Upper lobe of left lung (tissue), 4 donors: ENCODE measurements at regions not wholly inside any gene's neighbourhood (a gene's known extent, or its start where the extent isn't known, plus 50 kb on each side); places are given as distances from the start of the nearest gene placed in this dataset.

Experiments
- EP300 ChIP-seq, 4 donors: sonication (generic); formaldehyde crosslinking; IDR thresholded peaks; one replicate each; pipeline ENCODE4 v1.5.1; 2017; ENCODE audit warnings: antibody characterized with exemption in 4 of 4, control low read depth in 2 of 4
- POLR2A ChIP-seq, 4 donors: fragments of 450-650 bp; IDR thresholded peaks; one replicate each; pipeline ENCODE4 v1.5.1; 2016 to 2017; ENCODE audit warnings: antibody characterized with exemption in 4 of 4, mild to moderate bottlenecking in 2 of 4
- POLR2AphosphoS5 ChIP-seq, 2 donors: sonication (generic); formaldehyde crosslinking; IDR thresholded peaks; one replicate each; pipeline ENCODE4 v1.5.1; 2017; ENCODE audit warnings: antibody characterized with exemption in 2 of 2
- TF ChIP-seq, protein P1 (sequence below), 6 experiments: fragments of 450-650 bp in 4 of 6; fragments of 200-600 bp in 2 of 6; sonication (generic) in 2 of 6; IDR thresholded peaks; one replicate each; pipeline ENCODE4 v1.5.1; 2016 to 2019; ENCODE audit warnings: antibody characterized with exemption in 6 of 6

DNA sequence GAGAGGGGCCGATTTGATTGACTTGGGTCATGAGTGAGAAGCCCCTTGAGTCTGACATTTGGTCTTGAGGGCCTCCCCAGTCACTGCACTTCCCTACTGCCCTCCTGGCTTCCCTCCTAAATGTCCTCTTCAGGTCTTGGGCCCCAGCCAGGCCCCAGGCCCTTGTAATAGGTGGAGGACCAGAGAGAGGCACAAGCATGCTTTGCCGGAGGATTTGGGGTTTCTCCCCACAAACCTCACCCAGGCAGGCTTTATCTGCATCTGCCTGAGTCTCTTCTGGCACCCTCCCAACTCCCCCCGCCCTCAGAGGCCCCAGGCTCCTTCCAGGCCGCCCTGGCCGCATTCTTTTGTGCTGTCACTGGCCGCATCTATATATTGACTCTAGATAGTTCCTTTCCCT is 270.7 kb downstream of the HAUS1 start:
- no peak for TF ChIP-seq EP300 (IDR thresholded peaks at IDR 0.05)
- TF ChIP-seq, protein P1, sequence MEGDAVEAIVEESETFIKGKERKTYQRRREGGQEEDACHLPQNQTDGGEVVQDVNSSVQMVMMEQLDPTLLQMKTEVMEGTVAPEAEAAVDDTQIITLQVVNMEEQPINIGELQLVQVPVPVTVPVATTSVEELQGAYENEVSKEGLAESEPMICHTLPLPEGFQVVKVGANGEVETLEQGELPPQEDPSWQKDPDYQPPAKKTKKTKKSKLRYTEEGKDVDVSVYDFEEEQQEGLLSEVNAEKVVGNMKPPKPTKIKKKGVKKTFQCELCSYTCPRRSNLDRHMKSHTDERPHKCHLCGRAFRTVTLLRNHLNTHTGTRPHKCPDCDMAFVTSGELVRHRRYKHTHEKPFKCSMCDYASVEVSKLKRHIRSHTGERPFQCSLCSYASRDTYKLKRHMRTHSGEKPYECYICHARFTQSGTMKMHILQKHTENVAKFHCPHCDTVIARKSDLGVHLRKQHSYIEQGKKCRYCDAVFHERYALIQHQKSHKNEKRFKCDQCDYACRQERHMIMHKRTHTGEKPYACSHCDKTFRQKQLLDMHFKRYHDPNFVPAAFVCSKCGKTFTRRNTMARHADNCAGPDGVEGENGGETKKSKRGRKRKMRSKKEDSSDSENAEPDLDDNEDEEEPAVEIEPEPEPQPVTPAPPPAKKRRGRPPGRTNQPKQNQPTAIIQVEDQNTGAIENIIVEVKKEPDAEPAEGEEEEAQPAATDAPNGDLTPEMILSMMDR (IDR thresholded peaks at IDR 0.05), result no peak
- TF ChIP-seq POLR2AphosphoS5 (IDR thresholded peaks at IDR 0.05), result no peak
- TF ChIP-seq POLR2A (IDR thresholded peaks at IDR 0.05), result no peak
